Astrocyte of the hippocampus (primary cell): ENCODE measurements at regions not wholly inside any gene's neighbourhood (a gene's known extent, or its start where the extent isn't known, plus 50 kb on each side); places are given as distances from the start of the nearest gene placed in this dataset.

ENCODE experiments used
- DNase-seq: peaks from one replicate; pipeline ENCODE4 v3.0.0; 2011; ENCODE audit warnings: low read depth, low spot score

DNA sequence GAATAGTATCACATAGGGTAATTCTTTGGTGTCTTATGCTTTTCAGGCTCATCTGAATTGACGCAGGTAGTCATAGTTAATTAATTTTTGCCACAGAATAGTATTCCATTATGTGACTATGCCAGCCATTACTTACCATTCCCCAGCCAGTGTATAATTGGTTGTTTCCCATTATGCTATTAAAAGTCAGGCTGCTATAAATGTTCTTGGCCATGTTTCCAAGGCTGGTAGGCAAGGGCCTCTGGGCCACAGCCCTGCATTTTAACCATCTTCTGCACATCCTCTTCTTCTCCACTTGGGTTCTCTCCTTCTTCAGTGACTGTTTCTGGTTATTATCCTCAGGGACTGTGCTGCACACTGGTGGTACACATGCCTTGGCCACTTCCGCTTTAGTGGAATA is 190.9 kb downstream of the ADAMTS15 start:
- DNase-seq = no peak

GRCh38 chr11:130640526-130640925 is 192.1 kb downstream of the ADAMTS15 start:
- DNase-seq = no peak

DNA sequence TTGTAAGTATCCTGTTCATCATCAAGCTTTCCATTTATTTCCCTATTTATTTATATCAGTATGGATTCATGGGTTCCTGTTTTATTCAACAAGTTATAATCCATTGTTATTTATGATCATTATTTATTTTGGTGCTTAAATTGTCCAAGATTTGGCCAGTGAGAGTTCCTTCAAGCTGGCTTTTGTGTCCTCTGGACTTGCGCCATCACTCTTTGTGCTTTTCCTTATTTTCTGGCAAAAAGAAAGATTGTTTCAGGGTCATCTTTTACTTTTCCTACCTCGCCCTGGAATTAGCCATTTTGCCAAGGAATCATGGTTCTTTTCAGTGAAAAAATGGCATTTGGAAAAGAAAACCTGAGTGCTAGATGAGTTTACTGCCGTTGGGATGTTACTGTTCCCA is 193.4 kb downstream of the ADAMTS15 start:
- no peak for DNase-seq

DNA sequence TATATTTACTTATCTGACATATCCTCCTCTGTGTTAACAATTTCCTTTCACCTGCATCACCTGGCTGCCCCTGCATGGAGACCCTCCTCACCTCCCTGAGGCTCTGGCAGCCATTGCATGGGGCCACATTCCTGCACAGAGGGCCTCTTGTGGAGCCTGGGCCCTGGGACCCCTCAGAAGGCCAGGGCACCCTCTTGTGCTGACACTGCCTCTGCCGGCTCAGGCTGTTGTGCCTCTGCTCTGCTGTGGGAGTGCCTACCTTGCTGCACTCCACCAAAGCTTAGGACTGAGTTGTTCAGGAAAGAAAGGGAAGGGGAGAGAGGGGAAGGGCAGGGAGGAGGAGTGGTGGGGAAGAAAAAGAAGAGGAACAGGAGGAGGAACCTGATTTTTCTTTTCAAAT is 194.5 kb downstream of the ADAMTS15 start:
- DNase-seq = no peak

DNA sequence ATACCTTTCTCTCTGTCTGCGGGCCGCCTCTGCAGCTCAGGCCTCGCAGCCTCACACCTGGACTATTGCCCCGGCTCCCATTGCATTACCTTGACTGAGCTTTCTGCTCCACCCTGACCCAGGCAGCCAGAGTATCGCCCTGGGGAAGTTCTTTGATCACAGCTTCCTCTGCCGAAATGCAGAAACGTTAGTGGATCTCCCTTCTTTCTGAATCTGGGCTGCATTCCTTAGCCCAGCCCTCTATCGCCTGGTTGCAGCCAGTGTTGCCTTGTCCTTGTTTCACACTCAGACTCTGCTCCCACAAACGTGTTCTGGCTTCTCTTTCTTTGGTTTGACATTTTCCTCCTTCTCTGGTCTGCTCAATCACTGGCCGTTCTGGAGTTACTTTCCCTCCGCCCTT is 195.7 kb downstream of the ADAMTS15 start:
- no peak for DNase-seq

- DNase-seq = no peak
Observed at GRCh38 chr11:130645164-130645842, 196.9 kb downstream of the ADAMTS15 start.

GRCh38 chr11:130645843-130646197 is 197.4 kb downstream of the ADAMTS15 start:
- DNase-seq = no peak

GRCh38 chr11:130646881-130647280 is 198.4 kb downstream of the ADAMTS15 start:
- DNase-seq = peak; percentile 46

GRCh38 chr11:130647371-130647770 is 198.9 kb downstream of the ADAMTS15 start:
- no peak for DNase-seq

DNA sequence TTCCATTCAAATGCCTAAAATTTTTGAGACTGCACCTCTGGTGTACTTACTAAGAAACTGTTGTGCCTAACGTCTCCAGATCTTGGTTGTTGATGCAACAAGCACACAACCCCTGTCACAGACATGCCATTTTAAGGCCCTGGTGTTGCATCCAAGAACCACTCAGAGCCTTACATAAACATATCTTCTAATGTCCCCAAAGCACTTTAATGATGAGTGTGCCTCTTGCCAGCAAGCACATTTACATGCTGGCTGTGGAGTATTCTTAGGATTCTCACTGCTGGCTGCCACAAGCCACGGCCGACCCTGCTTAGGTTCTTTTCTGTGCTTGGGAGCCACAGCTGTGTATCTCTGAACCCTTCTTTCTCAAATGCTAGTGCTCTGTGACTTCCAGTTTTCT is 201.4 kb downstream of the ADAMTS15 start:
- no peak for DNase-seq

DNA sequence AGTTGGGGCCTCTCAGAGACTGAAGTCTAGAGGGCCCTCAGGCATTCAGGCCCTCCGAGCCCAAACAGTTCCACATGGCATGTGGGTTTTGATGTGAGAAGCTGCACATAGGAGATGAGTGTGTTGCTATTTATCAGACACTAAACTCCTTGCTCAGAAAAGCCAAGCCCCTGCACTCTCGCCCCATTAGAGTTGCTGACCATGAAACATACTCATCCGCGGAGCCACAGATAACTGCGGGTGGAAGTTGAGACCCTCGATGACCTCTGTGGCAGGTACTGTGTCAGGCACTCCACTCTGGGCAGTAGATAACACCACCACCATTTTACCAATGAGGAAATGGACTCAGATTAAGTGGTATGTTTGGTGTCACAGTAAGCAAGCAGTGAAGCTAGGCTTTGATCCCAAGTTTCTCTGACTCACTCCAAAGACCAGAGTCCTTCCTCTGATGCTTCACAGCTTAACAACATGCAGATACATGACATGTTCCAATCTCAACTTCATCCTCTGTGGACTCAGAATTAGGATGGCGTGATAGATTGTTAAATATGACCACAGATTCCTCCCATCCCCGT is 202.1 kb downstream of the ADAMTS15 start:
- no peak for DNase-seq

GRCh38 chr11:130651066-130651855 is 202.8 kb downstream of the ADAMTS15 start:
- no peak for DNase-seq

DNA sequence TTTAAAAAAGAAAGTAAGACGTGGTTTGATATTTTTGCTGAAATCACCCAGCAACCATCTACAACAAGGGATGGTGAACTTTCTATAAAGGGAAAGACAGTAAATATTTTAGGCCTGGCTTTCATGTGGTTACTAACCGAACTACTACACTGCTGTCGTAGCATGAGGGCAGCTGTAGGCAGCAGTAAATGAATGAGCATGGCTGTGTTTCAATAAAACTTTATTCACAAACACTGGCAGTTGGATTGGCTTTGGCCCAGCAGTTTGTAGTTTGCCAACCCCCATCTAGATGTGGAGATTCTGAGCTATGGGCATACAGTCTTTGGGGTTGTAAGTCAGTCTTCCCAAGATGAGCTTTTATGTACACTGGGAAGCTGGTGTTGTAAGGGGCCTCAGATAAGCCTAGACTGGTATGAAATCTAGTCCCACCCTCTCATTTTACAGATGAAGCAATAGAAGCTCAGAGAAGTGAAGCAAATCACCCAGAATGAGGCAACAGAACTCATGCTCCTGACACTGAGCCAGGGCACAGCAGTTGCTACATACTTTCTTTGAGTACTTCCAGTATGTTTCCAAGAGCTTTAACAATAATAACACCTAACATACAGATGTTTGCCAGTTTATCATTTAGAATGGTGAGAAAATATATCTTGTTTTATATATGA is 204.4 kb downstream of the ADAMTS15 start:
- DNase-seq = peak; percentile 45

DNA sequence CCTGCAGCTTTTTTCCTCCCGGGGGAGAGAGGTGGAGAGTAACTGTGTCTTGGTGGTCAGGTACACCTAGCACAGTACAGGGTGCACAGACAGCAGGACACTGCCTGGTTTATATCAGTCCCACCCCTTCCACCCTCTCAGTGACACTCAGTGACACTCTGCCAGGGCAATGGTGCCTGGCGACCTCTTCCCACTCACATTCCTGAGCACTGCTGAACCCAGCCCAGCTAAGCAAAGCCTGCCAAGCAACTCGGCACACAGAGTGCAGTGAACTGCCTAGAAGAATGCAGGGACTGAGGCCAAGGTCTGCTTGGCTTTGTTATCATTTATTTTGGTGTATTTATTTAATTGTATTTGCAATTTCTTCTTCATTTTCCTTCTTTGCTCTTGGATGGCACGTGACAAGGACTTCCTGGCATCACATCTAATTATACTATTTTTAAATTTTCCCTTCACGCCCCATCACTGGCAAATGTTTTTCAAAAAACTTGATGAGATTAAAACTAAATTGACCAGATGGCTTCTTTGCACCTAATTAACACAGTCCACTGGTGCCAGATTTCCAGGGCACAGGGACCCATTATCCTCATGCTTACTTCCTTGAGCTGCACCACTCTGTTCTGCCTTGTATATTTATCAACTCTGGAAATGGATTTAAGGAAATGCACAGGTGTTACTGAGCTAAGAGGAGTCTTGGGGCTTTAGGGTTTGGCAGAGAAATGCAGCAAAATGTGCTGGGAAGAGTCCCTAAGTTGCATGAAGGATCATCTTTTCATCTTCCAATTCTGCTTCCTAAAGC is 205.6 kb downstream of the ADAMTS15 start:
- DNase-seq = peak; percentile 85

- no peak for DNase-seq
Observed at GRCh38 chr11:130655300-130655699, 206.9 kb downstream of the ADAMTS15 start.

DNA sequence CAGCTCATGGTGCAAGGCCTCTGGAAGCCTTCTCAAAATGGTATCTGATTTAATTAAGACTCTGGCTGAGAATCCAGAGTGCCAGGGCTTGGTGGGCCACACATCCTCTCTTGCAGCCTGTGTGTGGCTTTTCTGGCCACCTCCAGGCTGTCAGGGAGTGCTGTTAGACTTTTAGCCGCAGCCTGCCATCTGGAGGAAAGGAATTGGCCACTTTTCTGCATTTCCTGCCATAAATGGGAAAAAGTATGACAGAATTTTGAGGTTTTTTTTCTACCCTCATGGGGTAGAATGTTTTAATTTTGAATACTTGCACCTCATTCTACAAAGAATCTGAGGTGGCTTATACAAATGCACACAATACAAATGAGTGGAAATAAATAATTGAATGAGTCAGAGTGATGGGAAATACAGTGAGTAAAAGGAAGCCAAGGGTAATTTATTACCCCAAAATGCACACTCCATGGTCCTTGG is 218.4 kb downstream of the ADAMTS15 start:
- DNase-seq = peak; percentile 78

DNA sequence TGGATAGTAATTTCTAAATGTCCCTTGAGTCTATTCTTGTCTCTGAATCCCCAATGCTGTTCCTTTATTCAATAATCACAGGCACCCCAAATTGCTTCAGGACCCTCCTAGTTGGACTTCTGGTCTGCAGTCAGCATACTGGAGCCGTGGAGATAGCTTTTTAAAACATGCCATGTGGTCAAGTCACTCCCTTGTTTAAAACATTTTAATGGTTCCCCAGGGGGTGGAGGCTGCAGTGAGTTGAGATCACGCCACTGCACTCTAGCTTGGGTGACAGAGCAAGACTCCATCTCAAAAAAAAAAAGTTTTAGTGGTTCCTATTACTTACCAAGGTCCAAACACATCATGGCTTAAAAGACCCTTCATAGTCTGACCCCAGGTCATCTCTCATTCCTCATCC is 220.3 kb downstream of the ADAMTS15 start:
- DNase-seq = no peak

DNA sequence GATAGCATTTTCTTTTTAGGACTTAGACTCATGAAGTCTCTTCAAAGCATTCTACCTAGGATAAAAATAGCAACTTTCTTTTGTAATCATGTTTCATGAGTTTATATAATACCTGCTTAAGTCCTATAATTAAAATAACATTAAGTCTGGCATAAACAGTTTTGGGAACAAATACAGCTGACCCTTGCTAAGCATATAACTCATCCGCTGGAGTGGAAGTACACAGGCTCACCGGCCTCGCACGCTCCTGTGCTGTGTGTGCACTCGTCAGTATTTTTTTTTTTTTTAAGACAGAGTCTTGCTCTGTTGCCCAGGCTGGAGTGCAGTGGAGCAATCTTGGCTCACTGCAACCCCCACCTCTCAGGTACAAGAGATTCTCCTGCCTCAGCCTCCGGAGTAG is 221.8 kb downstream of the ADAMTS15 start:
- DNase-seq = no peak

GRCh38 chr11:130671801-130672700 is 223.6 kb downstream of the ADAMTS15 start:
- peak; percentile 94 for DNase-seq

GRCh38 chr11:130672911-130673310 is 224.5 kb downstream of the ADAMTS15 start:
- peak; percentile 53 for DNase-seq
